Neural cell (in vitro differentiated cells): ENCODE measurements at regions not wholly inside any gene's neighbourhood (a gene's known extent, or its start where the extent isn't known, plus 50 kb on each side); places are given as distances from the start of the nearest gene placed in this dataset.

ENCODE experiments used
- EP300 ChIP-seq: fragments of 450-650 bp; conservative IDR thresholded peaks from 2 replicates; pipeline ENCODE4 v1.6.1; 2014; ENCODE audit warnings: antibody characterized with exemption, mild to moderate bottlenecking, moderate library complexity; ENCODE audit not compliant: poor library complexity, severe bottlenecking
- EZH2 ChIP-seq: fragments of 200-600, 300-800 bp; shearing (Covaris generic), sonication (generic); IDR thresholded peaks from 2 replicates; pipeline ENCODE4 v1.6.1; 2014; ENCODE audit warnings: antibody characterized with exemption, low read length, borderline replicate concordance, mild to moderate bottlenecking; ENCODE audit not compliant: insufficient read depth, poor library complexity, severe bottlenecking
- MXI1 ChIP-seq: fragments of 450-650 bp; conservative IDR thresholded peaks from 2 replicates; pipeline ENCODE4 v1.6.1; 2014; ENCODE audit warnings: antibody characterized with exemption, mild to moderate bottlenecking; ENCODE audit not compliant: poor library complexity, severe bottlenecking
- POLR2AphosphoS5 ChIP-seq: IDR thresholded peaks from 2 replicates; pipeline ENCODE4 v1.6.1; 2012
- REST ChIP-seq: IDR thresholded peaks from 2 replicates; pipeline ENCODE4 v1.6.1; 2012; ENCODE audit warnings: borderline replicate concordance
- TAF1 ChIP-seq: IDR thresholded peaks from 2 replicates; pipeline ENCODE4 v1.6.1; 2012; ENCODE audit warnings: low read depth
- TF ChIP-seq, protein P1 (sequence below): fragments of 450-650 bp; IDR thresholded peaks from 2 replicates; pipeline ENCODE4 v1.5.1; 2014; ENCODE audit warnings: antibody characterized with exemption, mild to moderate bottlenecking, moderate library complexity; ENCODE audit not compliant: poor library complexity, severe bottlenecking

GRCh38 chr22:27183474-27183873, 526.1 kb downstream of the MIAT start:
- TF ChIP-seq, protein P1, sequence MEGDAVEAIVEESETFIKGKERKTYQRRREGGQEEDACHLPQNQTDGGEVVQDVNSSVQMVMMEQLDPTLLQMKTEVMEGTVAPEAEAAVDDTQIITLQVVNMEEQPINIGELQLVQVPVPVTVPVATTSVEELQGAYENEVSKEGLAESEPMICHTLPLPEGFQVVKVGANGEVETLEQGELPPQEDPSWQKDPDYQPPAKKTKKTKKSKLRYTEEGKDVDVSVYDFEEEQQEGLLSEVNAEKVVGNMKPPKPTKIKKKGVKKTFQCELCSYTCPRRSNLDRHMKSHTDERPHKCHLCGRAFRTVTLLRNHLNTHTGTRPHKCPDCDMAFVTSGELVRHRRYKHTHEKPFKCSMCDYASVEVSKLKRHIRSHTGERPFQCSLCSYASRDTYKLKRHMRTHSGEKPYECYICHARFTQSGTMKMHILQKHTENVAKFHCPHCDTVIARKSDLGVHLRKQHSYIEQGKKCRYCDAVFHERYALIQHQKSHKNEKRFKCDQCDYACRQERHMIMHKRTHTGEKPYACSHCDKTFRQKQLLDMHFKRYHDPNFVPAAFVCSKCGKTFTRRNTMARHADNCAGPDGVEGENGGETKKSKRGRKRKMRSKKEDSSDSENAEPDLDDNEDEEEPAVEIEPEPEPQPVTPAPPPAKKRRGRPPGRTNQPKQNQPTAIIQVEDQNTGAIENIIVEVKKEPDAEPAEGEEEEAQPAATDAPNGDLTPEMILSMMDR = no peak
- TF ChIP-seq EZH2 (no peak), MXI1 (no peak), POLR2AphosphoS5 (no peak), EP300 (no peak), REST (no peak), TAF1 (no peak)
